Breast epithelium (tissue), 4 donors: ENCODE measurements at regions not wholly inside any gene's neighbourhood (a gene's known extent, or its start where the extent isn't known, plus 50 kb on each side); places are given as distances from the start of the nearest gene placed in this dataset.

Experiments
- DNase-seq, 2 donors: peaks; one replicate each; pipeline ENCODE4 v3.0.0-alpha.2; 2019; ENCODE audit warnings: low spot score in 2 of 2
- H3K27ac ChIP-seq, 2 donors: fragments of 200-600 bp; sonication (generic) in 1 of 2; one replicate each; pipeline ENCODE4 v1.5.1; 2016 to 2019; ENCODE audit warnings: mild to moderate bottlenecking in 1 of 2
- H3K27me3 ChIP-seq, 2 donors: fragments of 200-600 bp; sonication (generic) in 1 of 2; one replicate each; pipeline versions ENCODE4 v1.5.1 to v1.6.0; 2017 to 2019; ENCODE audit warnings: control low read depth in 1 of 2, mild to moderate bottlenecking in 1 of 2
- H3K36me3 ChIP-seq: fragments of 200-600 bp; one replicate; pipeline ENCODE4 v1.5.1; 2019
- H3K4me1 ChIP-seq, 2 donors: fragments of 200-600 bp; sonication (generic); one replicate each; pipeline ENCODE4 v1.5.1; 2016 to 2019; ENCODE audit warnings: control low read depth in 1 of 2
- H3K4me3 ChIP-seq, 3 donors: fragments of 200-600 bp; sonication (generic); 1 replicate in 2 of 3; 2 replicates in 1 of 3; pipeline ENCODE4 v1.5.1; 2016 to 2019; ENCODE audit warnings: mild to moderate bottlenecking in 3 of 3, moderate library complexity in 2 of 3
- H3K9me3 ChIP-seq, 2 donors: fragments of 200-600 bp; sonication (generic) in 1 of 2; one replicate each; pipeline ENCODE4 v1.5.1; 2016 to 2019; ENCODE audit warnings: control low read depth in 1 of 2
- POLR2A ChIP-seq: fragments of 450-650 bp; IDR thresholded peaks from one replicate; pipeline ENCODE4 v1.6.1; 2016; ENCODE audit warnings: antibody characterized with exemption, mild to moderate bottlenecking, moderate library complexity
- POLR2AphosphoS5 ChIP-seq, 3 donors: sonication (generic); formaldehyde crosslinking; IDR thresholded peaks; one replicate each; pipeline ENCODE4 v1.6.1; 2017; ENCODE audit warnings: antibody characterized with exemption in 3 of 3
- intact Hi-C: fragments of 100-400 bp; cut with DNase I; formaldehyde crosslinking; loops from one replicate; pipeline ENCODE4 v1.15.1; 2023; ENCODE audit warnings: low total_unique reads
- TF ChIP-seq, protein P1 (sequence below), 3 donors: fragments of 450-650 bp; IDR thresholded peaks; one replicate each; pipeline ENCODE4 v1.5.1; 2016 to 2017; ENCODE audit warnings: antibody characterized with exemption in 3 of 3, mild to moderate bottlenecking in 3 of 3, moderate library complexity in 3 of 3

DNA sequence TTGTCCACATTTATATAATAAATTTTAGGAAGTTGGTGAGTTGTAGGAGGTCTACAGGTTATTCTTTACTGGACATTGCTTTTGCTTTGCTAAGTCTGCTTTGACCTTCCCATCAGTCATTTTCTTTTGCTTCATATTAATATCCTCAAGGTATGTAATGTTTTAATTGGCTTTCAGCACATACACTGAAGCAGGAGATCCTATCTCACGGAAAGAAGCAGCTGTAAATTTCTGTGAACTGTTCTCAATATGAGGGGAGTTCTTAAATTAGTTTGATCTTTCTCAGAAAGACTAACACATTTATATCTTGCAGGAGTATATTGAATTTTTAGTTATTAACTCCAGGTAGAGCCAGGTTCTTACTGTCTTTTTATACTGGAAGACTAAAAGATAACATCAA lies 856.5 kb downstream of the GATA3 start:
- Histone ChIP-seq H3K9me3 (no peaks in the 10 kb centered on the region), H3K27ac (no peak overlapping the region), H3K4me3 (no peak overlapping the region), H3K36me3 (no peaks in the 10 kb centered on the region), H3K4me1 (no peaks in the 10 kb centered on the region), H3K27me3 (no peaks in the 10 kb centered on the region)
- intact Hi-C loops = no loop called here
- no peak for TF ChIP-seq POLR2AphosphoS5 (IDR thresholded peaks at IDR 0.05)
- TF ChIP-seq POLR2A = no peak
- TF ChIP-seq, protein P1, sequence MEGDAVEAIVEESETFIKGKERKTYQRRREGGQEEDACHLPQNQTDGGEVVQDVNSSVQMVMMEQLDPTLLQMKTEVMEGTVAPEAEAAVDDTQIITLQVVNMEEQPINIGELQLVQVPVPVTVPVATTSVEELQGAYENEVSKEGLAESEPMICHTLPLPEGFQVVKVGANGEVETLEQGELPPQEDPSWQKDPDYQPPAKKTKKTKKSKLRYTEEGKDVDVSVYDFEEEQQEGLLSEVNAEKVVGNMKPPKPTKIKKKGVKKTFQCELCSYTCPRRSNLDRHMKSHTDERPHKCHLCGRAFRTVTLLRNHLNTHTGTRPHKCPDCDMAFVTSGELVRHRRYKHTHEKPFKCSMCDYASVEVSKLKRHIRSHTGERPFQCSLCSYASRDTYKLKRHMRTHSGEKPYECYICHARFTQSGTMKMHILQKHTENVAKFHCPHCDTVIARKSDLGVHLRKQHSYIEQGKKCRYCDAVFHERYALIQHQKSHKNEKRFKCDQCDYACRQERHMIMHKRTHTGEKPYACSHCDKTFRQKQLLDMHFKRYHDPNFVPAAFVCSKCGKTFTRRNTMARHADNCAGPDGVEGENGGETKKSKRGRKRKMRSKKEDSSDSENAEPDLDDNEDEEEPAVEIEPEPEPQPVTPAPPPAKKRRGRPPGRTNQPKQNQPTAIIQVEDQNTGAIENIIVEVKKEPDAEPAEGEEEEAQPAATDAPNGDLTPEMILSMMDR (IDR thresholded peaks at IDR 0.05) = no peak
- DNase-seq = no peak

DNA sequence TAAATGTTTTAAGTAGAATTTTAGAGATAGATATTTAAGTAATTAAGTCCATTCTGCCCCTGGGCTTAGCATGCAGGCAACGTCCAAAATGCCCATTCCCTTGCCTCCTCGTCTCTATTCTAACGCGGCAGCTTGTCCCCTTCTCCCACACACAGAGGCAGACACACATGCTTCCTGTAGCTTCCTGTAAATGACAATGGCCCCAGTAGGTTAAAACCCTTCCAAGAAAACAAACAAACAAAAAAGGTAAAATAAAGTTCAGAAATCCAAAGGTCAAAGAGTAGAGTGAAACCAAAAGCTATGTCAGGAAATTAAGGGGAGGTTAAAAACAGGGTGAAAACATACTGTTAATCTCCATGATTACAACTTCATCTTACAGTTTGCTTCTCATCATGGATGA lies 857.6 kb downstream of the GATA3 start:
- Histone ChIP-seq H3K27ac (no peak overlapping the region), H3K4me3 (no peak overlapping the region), H3K36me3 (no peaks in the 10 kb centered on the region), H3K27me3 (no peaks in the 10 kb centered on the region), H3K9me3 (no peaks in the 10 kb centered on the region), H3K4me1 (no peaks in the 10 kb centered on the region)
- DNase-seq = no peak
- intact Hi-C loops = no loop called here
- TF ChIP-seq POLR2A = no peak
- no peak for TF ChIP-seq POLR2AphosphoS5 (IDR thresholded peaks at IDR 0.05)
- TF ChIP-seq, protein P1 (IDR thresholded peaks at IDR 0.05) = no peak

DNA sequence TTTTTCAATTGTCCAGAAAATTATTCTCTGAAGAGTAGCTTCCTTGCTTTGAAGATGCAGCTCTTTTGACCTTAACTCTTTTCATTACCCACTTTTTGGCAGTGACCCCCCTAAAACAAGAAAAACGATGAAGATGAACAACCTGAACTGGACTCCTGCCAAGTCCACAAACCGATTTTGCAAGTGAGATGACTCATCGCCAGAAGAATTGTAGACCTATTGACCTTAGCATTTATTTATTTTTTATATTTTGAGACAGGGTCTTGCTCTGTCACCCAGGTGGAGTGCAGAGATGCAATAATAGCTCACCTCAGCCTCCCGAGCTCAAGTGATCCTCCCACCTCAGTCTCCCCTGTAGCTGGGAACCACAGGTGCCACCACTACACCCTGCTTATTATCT lies 859.2 kb downstream of the GATA3 start:
- Histone ChIP-seq H3K4me1 (no peaks in the 10 kb centered on the region), H3K4me3 (no peak overlapping the region), H3K27ac (no peak overlapping the region), H3K36me3 (no peaks in the 10 kb centered on the region), H3K27me3 (no peaks in the 10 kb centered on the region), H3K9me3 (no peaks in the 10 kb centered on the region)
- no peak for TF ChIP-seq POLR2A
- no peak for TF ChIP-seq POLR2AphosphoS5 (IDR thresholded peaks at IDR 0.05)
- intact Hi-C loops = no loop called here
- no peak for DNase-seq

DNA sequence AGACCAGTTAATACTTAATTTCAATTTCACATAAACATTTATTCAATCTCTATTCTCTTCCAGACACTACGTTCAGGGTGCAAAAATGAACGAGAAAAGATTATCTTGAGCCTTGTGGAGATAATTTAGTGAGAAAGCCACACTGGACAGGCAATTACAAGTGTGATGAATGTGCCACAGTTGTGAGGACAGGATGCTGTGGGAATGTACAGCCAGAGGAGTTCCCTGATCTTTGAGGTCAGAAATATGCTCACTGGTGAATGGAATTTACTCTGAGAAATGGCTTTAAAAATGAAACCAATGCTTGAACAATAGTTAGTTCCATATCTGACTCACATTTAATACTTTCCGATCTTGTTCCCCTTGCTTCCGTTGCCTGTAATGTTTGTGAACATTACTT lies 864.8 kb downstream of the GATA3 start:
- no peaks in the 10 kb centered on the region for H3K27me3 ChIP-seq
- no peak overlapping the region for H3K27ac ChIP-seq
- no peaks in the 10 kb centered on the region for H3K9me3 ChIP-seq
- H3K4me1 ChIP-seq = no peaks in the 10 kb centered on the region
- DNase-seq = no peak
- no peaks in the 10 kb centered on the region for H3K36me3 ChIP-seq
- H3K4me3 ChIP-seq = no peak overlapping the region
- intact Hi-C loops = no loop called here
- TF ChIP-seq, protein P1 (IDR thresholded peaks at IDR 0.05) = no peak
- TF ChIP-seq POLR2A (no peak), POLR2AphosphoS5 (IDR thresholded peaks at IDR 0.05) (no peak)

DNA sequence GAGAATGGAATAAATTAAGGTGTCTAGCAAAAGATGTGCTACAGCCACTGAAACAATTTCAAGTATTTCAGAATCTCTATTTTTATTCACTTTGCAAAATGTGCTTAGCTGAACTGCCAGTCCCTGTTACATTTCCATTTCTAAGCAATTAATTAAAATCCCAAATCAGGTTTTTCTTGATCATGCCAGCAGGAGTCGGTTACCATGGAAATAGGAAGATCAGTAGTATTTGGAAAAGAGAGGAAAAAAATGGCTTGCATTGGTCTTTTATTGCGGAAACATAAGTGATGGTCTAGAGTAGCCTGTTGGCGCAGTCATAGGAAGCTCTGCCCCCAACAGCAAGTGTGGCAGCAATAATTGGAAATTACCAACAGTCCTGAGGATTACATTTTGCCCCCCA lies 867.1 kb downstream of the GATA3 start:
- Histone ChIP-seq H3K9me3 (peaks cover 0 to 4% of the 10 kb centered on the region in 2 donors), H3K27ac (no peak overlapping the region), H3K27me3 (no peaks in the 10 kb centered on the region), H3K36me3 (no peaks in the 10 kb centered on the region), H3K4me1 (no peaks in the 10 kb centered on the region), H3K4me3 (no peak overlapping the region)
- TF ChIP-seq POLR2A (no peak), POLR2AphosphoS5 (IDR thresholded peaks at IDR 0.05) (no peak)
- TF ChIP-seq, protein P1 (IDR thresholded peaks at IDR 0.05) = no peak
- no peak for DNase-seq
- intact Hi-C loops = no loop called here

DNA sequence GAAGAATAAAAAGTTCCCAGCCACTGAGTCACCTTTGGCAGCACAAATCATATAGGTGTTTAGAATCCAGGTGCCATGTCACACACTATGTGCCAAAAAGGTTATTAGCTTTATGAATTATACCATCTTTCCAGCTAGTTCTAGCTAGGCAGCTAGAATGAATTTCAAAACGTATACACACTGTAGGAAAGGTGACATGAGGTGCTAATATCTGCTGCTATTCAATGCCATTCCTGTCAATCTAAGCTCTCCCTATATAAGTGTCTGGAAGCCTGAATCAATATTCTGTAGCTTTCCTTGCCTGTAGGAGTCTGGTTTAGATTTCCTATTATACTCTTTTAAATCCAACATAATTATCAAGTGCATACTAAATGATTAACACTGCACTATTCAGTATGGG lies 868.6 kb downstream of the GATA3 start:
- Histone ChIP-seq H3K9me3 (peaks cover 0 to 4% of the 10 kb centered on the region in 2 donors), H3K27me3 (no peaks in the 10 kb centered on the region), H3K36me3 (no peaks in the 10 kb centered on the region), H3K27ac (no peak overlapping the region), H3K4me1 (no peaks in the 10 kb centered on the region), H3K4me3 (no peak overlapping the region)
- DNase-seq = no peak
- no peak for TF ChIP-seq POLR2AphosphoS5 (IDR thresholded peaks at IDR 0.05)
- no peak for TF ChIP-seq POLR2A
- TF ChIP-seq, protein P1 (IDR thresholded peaks at IDR 0.05) = no peak
- intact Hi-C loops = no loop called here
